ENCODE measurements at regions not wholly inside any gene's neighbourhood (a gene's known extent, or its start where the extent isn't known, plus 50 kb on each side); places are given as distances from the start of the nearest gene placed in this dataset.

GRCh38 chr15:79230766-79231165 is 51.8 kb upstream of the ANKRD34C start:
- ATAC-seq (replicated peaks), result no peak
- no peak overlapping the region for H3K4me3 Mint-ChIP-seq
- H3K27ac Mint-ChIP-seq, result no peak overlapping the region
- H3K27me3 Mint-ChIP-seq, result peaks cover 26% of the 10 kb centered on the region
- peaks cover 20% of the 10 kb centered on the region for H3K9me3 Mint-ChIP-seq
- H3K4me1 Mint-ChIP-seq, result no peaks in the 10 kb centered on the region
- no peaks in the 10 kb centered on the region for H3K36me3 Mint-ChIP-seq (ENCODE audit: low read depth)

DNA sequence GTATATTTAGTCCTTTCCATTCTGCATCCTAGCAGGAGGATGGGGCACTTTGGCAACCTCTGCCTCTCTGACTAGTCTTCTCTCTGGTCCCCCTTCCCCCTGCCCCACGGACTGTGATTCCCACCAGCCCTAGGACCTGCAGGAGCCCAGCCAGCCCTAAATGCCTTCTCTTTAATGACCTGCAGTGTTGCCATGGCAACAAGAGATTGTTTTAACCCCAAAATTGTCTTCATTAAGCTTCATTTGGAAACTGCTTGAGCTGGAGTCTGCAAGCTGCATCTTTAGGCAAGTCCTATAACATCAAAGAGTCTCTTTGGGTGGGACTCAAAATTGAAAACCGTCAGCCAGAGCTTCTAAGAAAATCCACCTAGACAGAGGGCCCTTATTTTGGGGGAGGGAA is 59.7 kb upstream of the ANKRD34C start:
- H3K4me1 Mint-ChIP-seq, result no peaks in the 10 kb centered on the region
- H3K27me3 Mint-ChIP-seq, result peaks cover 47% of the 10 kb centered on the region
- H3K36me3 Mint-ChIP-seq (ENCODE audit: low read depth), result no peaks in the 10 kb centered on the region
- no peak overlapping the region for H3K27ac Mint-ChIP-seq
- no peak for ATAC-seq (replicated peaks)
- H3K9me3 Mint-ChIP-seq, result peaks cover under 1% of the 10 kb centered on the region
- H3K4me3 Mint-ChIP-seq, result no peak overlapping the region

- H3K4me3 Mint-ChIP-seq, result no peak overlapping the region
- peaks cover 7% of the 10 kb centered on the region for H3K9me3 Mint-ChIP-seq
- no peaks in the 10 kb centered on the region for H3K36me3 Mint-ChIP-seq (ENCODE audit: low read depth)
- H3K4me1 Mint-ChIP-seq, result no peaks in the 10 kb centered on the region
- peaks cover 54% of the 10 kb centered on the region for H3K27me3 Mint-ChIP-seq
- ATAC-seq (replicated peaks), result no peak
- H3K27ac Mint-ChIP-seq, result no peak overlapping the region
Observed at GRCh38 chr15:79221696-79222095, 60.8 kb upstream of the ANKRD34C start.

- Mint-ChIP-seq H3K36me3 (ENCODE audit: low read depth) (no peaks in the 10 kb centered on the region), H3K27me3 (peaks cover 53% of the 10 kb centered on the region), H3K4me3 (no peak overlapping the region), H3K27ac (no peak overlapping the region), H3K4me1 (no peaks in the 10 kb centered on the region), H3K9me3 (peaks cover 12% of the 10 kb centered on the region)
- ATAC-seq (replicated peaks), result no peak
Observed at GRCh38 chr15:79219393-79220056, 63.0 kb upstream of the ANKRD34C start.

DNA sequence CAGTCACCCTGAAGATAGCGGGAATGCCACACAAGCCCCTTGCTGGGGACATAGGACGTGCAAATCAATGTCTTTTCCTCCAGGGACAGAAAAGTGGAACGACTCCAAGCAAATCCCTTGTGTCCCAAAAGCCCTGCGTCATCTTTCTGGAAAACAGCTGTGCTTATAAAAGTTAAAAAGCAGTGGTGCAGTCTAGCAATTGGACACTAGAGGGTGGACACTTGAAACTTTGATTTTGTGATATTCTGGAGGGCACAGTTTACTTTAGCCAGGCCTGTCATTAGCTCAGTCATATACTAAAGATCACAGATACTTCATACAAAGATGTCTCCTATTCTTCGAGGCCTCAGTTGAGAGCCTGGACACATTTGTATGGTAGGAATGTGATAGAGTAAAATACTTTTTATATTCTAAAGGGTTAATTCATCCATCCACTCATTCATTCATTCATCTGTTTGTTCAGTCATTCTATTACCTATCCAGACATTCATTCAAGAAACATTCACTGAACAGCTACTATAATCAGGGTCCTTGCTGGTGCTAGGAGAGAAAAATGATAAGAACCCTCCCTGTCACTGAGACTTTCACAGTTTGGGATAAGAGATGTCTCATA is 63.8 kb upstream of the ANKRD34C start:
- no peak overlapping the region for H3K27ac Mint-ChIP-seq
- H3K27me3 Mint-ChIP-seq, result peaks cover 52% of the 10 kb centered on the region
- no peak overlapping the region for H3K4me3 Mint-ChIP-seq
- peaks cover 12% of the 10 kb centered on the region for H3K9me3 Mint-ChIP-seq
- no peak for ATAC-seq (replicated peaks)
- H3K36me3 Mint-ChIP-seq (ENCODE audit: low read depth), result no peaks in the 10 kb centered on the region
- H3K4me1 Mint-ChIP-seq, result no peaks in the 10 kb centered on the region

DNA sequence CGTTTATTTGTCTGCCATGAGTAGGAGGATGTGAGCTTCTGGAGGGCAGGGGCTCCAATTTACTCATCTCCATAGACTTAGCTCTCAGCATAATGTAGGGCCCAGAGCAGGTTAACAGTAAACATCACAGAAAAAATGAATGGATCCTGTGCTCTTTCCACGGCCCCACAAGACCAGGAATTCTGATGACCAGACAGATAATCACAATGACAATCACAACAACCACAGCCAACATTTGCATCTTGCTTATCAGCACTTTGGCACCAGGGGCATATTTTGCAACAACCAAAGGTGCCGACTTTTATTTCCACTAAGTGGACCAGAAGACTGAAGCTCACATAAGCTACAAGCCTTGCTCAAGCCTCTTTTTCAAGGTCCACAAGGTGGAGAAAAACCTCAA is 68.9 kb upstream of the ANKRD34C start:
- ATAC-seq (replicated peaks), result no peak
- Mint-ChIP-seq H3K4me3 (no peak overlapping the region), H3K27ac (no peak overlapping the region), H3K9me3 (peaks cover 12% of the 10 kb centered on the region), H3K27me3 (peaks cover 43% of the 10 kb centered on the region), H3K36me3 (ENCODE audit: low read depth) (no peaks in the 10 kb centered on the region), H3K4me1 (no peaks in the 10 kb centered on the region)

DNA sequence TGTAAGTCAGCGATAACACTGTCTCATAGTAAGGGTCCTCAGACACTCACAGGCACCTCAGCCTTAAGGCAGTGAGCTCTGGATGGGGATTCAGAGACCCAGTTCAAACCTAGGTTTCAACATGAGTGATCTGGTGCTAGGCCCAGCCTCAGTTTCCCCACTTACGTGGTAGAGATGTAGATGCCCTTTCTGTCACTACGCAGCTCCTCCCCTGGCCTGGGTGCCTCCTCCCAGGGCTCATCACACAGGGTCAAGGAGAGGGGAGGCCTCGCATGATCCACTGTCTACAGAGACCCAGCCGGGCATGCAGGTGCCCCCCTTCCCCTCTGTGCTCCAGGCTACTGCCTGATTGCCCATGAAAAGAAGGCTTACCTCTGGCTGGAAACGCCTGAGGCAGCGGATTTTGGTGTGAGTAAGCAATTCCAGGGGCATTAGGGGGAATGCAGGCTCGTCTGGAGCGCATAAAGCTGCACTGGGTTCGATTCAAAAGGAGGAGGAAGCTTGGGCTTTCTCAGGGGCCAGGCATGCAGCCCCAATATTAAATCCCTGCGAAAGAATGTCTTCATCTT is 69.8 kb upstream of the ANKRD34C start:
- ATAC-seq (replicated peaks), result no peak
- H3K4me3 Mint-ChIP-seq, result no peak overlapping the region
- no peaks in the 10 kb centered on the region for H3K36me3 Mint-ChIP-seq (ENCODE audit: low read depth)
- H3K4me1 Mint-ChIP-seq, result no peaks in the 10 kb centered on the region
- H3K27me3 Mint-ChIP-seq, result peaks cover 42% of the 10 kb centered on the region
- peaks cover 11% of the 10 kb centered on the region for H3K9me3 Mint-ChIP-seq
- H3K27ac Mint-ChIP-seq, result no peak overlapping the region

DNA sequence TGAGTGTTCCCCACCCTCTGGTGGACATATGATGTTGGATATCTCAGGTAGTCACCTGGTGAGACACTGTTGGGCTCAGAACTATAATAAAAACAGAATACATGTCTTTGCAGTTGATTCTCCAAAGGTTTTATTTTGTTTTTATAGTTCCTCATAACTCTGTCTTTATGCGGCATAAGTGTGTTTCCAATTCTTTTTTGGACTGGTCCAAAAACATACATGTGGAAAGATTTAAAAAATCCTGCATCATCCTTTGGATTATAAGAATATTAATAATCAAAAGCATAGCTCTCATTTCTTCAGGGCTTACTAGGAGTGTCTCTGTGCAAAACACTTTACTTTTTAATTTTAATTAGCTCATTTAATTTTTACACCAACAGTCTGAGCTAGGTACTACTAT is 71.0 kb upstream of the ANKRD34C start:
- Mint-ChIP-seq H3K9me3 (peaks cover 4% of the 10 kb centered on the region), H3K27me3 (peaks cover 39% of the 10 kb centered on the region), H3K36me3 (ENCODE audit: low read depth) (no peaks in the 10 kb centered on the region), H3K27ac (no peak overlapping the region), H3K4me3 (no peak overlapping the region), H3K4me1 (no peaks in the 10 kb centered on the region)
- no peak for ATAC-seq (replicated peaks)

GRCh38 chr15:79209690-79210089 is 72.8 kb upstream of the ANKRD34C start:
- no peak for ATAC-seq (replicated peaks)
- Mint-ChIP-seq H3K36me3 (ENCODE audit: low read depth) (no peaks in the 10 kb centered on the region), H3K4me3 (no peak overlapping the region), H3K27ac (no peak overlapping the region), H3K9me3 (no peaks in the 10 kb centered on the region), H3K27me3 (peaks cover 39% of the 10 kb centered on the region), H3K4me1 (no peaks in the 10 kb centered on the region)

- no peak for ATAC-seq (replicated peaks)
- peaks cover 43% of the 10 kb centered on the region for H3K27me3 Mint-ChIP-seq
Observed at GRCh38 chr15:79209116-79209515, 73.4 kb upstream of the ANKRD34C start.

DNA sequence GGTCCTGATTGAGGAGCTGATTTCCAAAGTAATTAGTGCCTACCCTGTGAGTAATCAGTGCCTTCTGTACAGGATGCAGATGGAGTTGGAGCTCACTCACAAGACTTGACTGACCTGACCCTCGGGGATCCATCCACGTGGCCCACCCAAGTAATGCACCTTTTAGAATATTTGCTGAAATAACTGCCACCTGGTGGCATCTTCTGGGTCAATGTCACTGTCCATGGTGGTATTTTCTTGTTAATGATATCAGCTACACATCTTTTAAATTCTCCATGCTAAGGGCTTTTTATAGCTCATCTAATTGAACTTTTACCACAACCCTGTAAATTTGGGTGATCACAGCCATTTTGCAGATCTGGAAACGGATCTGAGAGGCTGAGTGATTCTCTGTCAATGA is 74.3 kb upstream of the ANKRD34C start:
- Mint-ChIP-seq H3K4me1 (no peaks in the 10 kb centered on the region), H3K36me3 (ENCODE audit: low read depth) (no peaks in the 10 kb centered on the region), H3K27ac (no peak overlapping the region), H3K9me3 (no peaks in the 10 kb centered on the region), H3K4me3 (no peak overlapping the region), H3K27me3 (peaks cover 35% of the 10 kb centered on the region)
- no peak for ATAC-seq (replicated peaks)

More at GRCh38 chr15:79209116-79209515, 73.4 kb upstream of the ANKRD34C start:
- Mint-ChIP-seq H3K4me1 (no peaks in the 10 kb centered on the region), H3K27ac (no peak overlapping the region), H3K4me3 (no peak overlapping the region), H3K9me3 (no peaks in the 10 kb centered on the region), H3K36me3 (ENCODE audit: low read depth) (no peaks in the 10 kb centered on the region)

GRCh38 chr15:79206940-79207339 is 75.6 kb upstream of the ANKRD34C start:
- ATAC-seq (replicated peaks), result no peak
- Mint-ChIP-seq H3K4me3 (no peak overlapping the region), H3K27me3 (peaks cover 40% of the 10 kb centered on the region), H3K27ac (no peak overlapping the region), H3K4me1 (no peaks in the 10 kb centered on the region), H3K36me3 (ENCODE audit: low read depth) (no peaks in the 10 kb centered on the region), H3K9me3 (no peaks in the 10 kb centered on the region)

DNA sequence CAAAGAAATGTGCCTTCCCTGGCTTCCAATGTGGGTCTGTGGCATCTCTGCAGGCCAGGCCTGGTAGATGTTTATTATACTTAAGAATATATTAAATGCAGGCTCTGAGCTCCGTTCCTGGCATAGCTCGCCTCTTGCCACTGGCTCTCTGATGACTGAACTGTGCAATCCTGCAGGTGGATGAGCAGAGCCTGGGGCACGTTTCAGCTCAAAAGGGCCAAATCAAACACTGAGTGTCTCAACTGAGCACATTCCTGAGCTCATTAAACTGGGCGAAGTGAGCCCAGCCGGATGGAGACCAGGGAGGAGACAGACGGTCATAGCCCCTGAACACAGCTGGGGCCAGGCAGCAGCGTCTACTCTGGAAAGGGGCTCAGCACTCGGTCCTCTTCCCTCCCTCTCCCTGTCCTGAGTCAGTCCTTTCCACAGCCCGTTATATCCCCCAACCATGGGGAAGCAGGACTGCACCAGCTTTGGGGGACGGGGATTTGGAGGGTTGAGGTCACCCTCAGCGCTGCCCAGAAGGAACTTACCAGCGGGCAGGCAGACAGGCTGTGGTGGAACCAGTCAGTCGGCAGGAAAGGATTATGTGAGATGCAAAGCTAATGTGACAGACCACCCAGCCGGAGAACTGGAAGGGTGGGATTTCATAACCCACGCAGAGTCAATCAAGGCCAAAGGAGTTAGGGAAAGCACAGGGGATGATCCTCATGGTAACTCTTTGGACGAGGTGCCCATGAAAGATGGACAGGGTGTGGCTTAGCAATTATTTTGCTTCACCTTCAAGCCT is 77.4 kb upstream of the ANKRD34C start:
- Mint-ChIP-seq H3K36me3 (ENCODE audit: low read depth) (no peaks in the 10 kb centered on the region), H3K9me3 (no peaks in the 10 kb centered on the region), H3K4me1 (no peaks in the 10 kb centered on the region), H3K4me3 (no peak overlapping the region), H3K27ac (no peak overlapping the region), H3K27me3 (peaks cover 44% of the 10 kb centered on the region)
- no peak for ATAC-seq (replicated peaks)

GRCh38 chr15:79198461-79198860 is 84.1 kb upstream of the ANKRD34C start:
- ATAC-seq (replicated peaks), result no peak
- Mint-ChIP-seq H3K27ac (no peak overlapping the region), H3K36me3 (ENCODE audit: low read depth) (no peaks in the 10 kb centered on the region), H3K9me3 (no peaks in the 10 kb centered on the region), H3K27me3 (peaks cover 37% of the 10 kb centered on the region), H3K4me1 (no peaks in the 10 kb centered on the region), H3K4me3 (no peak overlapping the region)

DNA sequence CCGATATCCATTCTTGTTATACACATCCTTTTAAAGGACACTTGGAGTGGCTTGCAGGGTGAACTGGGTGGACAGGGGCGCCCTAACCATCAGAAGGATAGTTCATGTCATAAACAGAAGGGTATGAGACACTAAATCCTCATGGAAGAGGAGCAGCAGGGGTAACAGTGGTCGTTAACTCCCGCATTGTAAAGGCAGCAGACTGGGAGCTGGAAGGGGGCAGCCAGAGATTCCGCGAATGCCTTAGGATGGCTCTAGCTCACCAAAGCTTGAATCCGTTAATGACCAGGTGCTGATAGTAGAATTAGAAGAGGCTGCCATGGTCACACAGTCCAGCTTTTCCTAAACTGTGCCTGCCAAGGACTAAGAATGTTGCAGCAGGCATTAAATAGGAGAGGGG is 85.2 kb upstream of the ANKRD34C start:
- H3K4me1 Mint-ChIP-seq, result no peaks in the 10 kb centered on the region
- no peak for ATAC-seq (replicated peaks)
- H3K4me3 Mint-ChIP-seq, result no peak overlapping the region
- H3K9me3 Mint-ChIP-seq, result no peaks in the 10 kb centered on the region
- H3K27ac Mint-ChIP-seq, result no peak overlapping the region
- H3K27me3 Mint-ChIP-seq, result peaks cover 33% of the 10 kb centered on the region
- H3K36me3 Mint-ChIP-seq (ENCODE audit: low read depth), result no peaks in the 10 kb centered on the region
